Omental fat pad (tissue), 3 donors: ENCODE measurements at regions not wholly inside any gene's neighbourhood (a gene's known extent, or its start where the extent isn't known, plus 50 kb on each side); places are given as distances from the start of the nearest gene placed in this dataset.

Experiments
- ATAC-seq: fragments of 150-250 bp; one replicate; pipeline ENCODE4 v1.9.1; 2016; ENCODE audit warnings: mild to moderate bottlenecking, moderate library complexity; ENCODE audit not compliant: low FRiP score
- DNase-seq: peaks from one replicate; pipeline ENCODE4 v3.0.0-alpha.2; 2019; ENCODE audit warnings: low spot score
- CTCF ChIP-seq, 3 donors: fragments of 450-650 bp; IDR thresholded peaks; one replicate each; pipeline ENCODE4 v1.5.1; 2016 to 2017; ENCODE audit warnings: antibody characterized with exemption in 3 of 3, mild to moderate bottlenecking in 3 of 3, moderate library complexity in 2 of 3

- ATAC-seq (no peak), DNase-seq (no peak)
- TF ChIP-seq CTCF (IDR thresholded peaks at IDR 0.05): no peak
Observed at GRCh38 chr1:30172757-30173156, 550.6 kb downstream of the MATN1 start.

GRCh38 chr1:30172299-30172694, 551.1 kb downstream of the MATN1 start:
- TF ChIP-seq CTCF (IDR thresholded peaks at IDR 0.05): no peak
- ATAC-seq: no peak

GRCh38 chr1:30171537-30172298, 551.7 kb downstream of the MATN1 start:
- no peak for DNase-seq
- ATAC-seq: no peak
- no peak for TF ChIP-seq CTCF (IDR thresholded peaks at IDR 0.05)

More at GRCh38 chr1:30172299-30172694, 551.1 kb downstream of the MATN1 start:
- no peak for DNase-seq

GRCh38 chr1:30169269-30169668, 554.1 kb downstream of the MATN1 start:
- DNase-seq: no peak
- no peak for TF ChIP-seq CTCF (IDR thresholded peaks at IDR 0.05)

GRCh38 chr1:30166174-30166573, 557.2 kb downstream of the MATN1 start:
- TF ChIP-seq CTCF (IDR thresholded peaks at IDR 0.05): no peak
- DNase-seq: no peak
- no peak for ATAC-seq

More at GRCh38 chr1:30169269-30169668, 554.1 kb downstream of the MATN1 start:
- no peak for ATAC-seq

- ATAC-seq: no peak
- DNase-seq: no peak
- TF ChIP-seq CTCF (IDR thresholded peaks at IDR 0.05): no peak
Observed at GRCh38 chr1:30165116-30165515, 558.3 kb downstream of the MATN1 start.

GRCh38 chr1:30164693-30165092, 558.7 kb downstream of the MATN1 start:
- ATAC-seq (no peak), DNase-seq (no peak)
- TF ChIP-seq CTCF (IDR thresholded peaks at IDR 0.05): no peak
